Liver (tissue), 3 donors: ENCODE measurements at regions not wholly inside any gene's neighbourhood (a gene's known extent, or its start where the extent isn't known, plus 50 kb on each side); places are given as distances from the start of the nearest gene placed in this dataset.

ENCODE experiments used
- EGR1 ChIP-seq, 2 donors: IDR thresholded peaks; 2 replicates each; pipeline ENCODE4 v1.6.1; 2016 to 2018; ENCODE audit warnings: antibody characterized with exemption in 2 of 2, low read depth in 2 of 2
- FOXA1 ChIP-seq: IDR thresholded peaks from 2 replicates; pipeline ENCODE4 v1.6.1; 2016; ENCODE audit warnings: antibody characterized with exemption
- FOXA2 ChIP-seq: IDR thresholded peaks from 2 replicates; pipeline ENCODE4 v1.6.1; 2016; ENCODE audit warnings: antibody characterized with exemption
- GABPA ChIP-seq, 2 donors: IDR thresholded peaks in 1 of 2; conservative IDR thresholded peaks in 1 of 2; 2 replicates each; pipeline ENCODE4 v1.6.1; 2016; ENCODE audit warnings: antibody characterized with exemption in 2 of 2, mild to moderate bottlenecking in 1 of 2, moderate library complexity in 1 of 2
- JUND ChIP-seq, 2 donors: IDR thresholded peaks; 2 replicates each; pipeline ENCODE4 v1.6.1; 2016; ENCODE audit warnings: antibody characterized with exemption in 2 of 2
- MAX ChIP-seq: IDR thresholded peaks from 2 replicates; pipeline ENCODE4 v1.6.1; 2016; ENCODE audit warnings: antibody characterized with exemption
- RAD21 ChIP-seq, 2 donors: IDR thresholded peaks; 2 replicates each; pipeline ENCODE4 v1.6.1; 2016; ENCODE audit warnings: antibody characterized with exemption in 2 of 2, mild to moderate bottlenecking in 2 of 2
- TAF1 ChIP-seq: conservative IDR thresholded peaks from 2 replicates; pipeline ENCODE4 v1.6.1; 2016; ENCODE audit warnings: antibody characterized with exemption, mild to moderate bottlenecking
- YY1 ChIP-seq: IDR thresholded peaks from 2 replicates; pipeline ENCODE4 v1.6.1; 2016; ENCODE audit warnings: antibody characterized with exemption, mild to moderate bottlenecking
- TF ChIP-seq, protein P1 (sequence below): fragments of 150-350 bp; IDR thresholded peaks from 2 replicates; pipeline ENCODE4 v1.5.1; 2017; ENCODE audit warnings: improper control_type of control experiment, low read depth, low read length; ENCODE audit not compliant: missing input control
- TF ChIP-seq, protein P2 (sequence below): IDR thresholded peaks from 2 replicates; pipeline ENCODE4 v1.6.1; 2016; ENCODE audit warnings: antibody characterized with exemption, mild to moderate bottlenecking
- donor health status: healthy.
- donor health status: healthy.

DNA sequence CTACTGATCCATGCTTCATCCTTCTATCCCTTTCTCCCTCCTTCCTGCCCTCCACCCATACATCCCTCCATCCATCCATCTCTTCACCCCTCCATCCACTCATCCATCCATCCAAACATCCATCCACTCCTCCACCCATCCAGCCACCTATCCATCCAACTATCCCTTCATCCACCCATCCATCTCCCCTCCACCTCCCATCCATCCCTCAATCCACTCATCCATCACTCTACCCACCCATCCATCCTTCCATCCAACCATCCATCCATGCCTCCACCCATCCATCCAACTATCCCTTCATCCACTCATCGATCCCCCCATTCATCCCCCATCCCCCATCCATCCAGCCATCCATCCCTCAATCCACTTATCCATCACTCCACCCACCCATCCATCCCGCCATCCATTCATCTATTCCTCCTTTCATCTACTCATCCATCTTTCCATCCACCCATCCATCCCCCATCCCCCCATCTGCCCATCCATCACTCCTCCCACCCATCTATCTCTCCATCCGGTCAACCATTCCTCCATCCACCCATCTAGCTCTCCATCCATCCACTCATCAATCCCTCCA lies 132.4 kb upstream of the IQSEC1 start:
- TF ChIP-seq RAD21 (IDR thresholded peaks at IDR 0.05) (no peak), YY1 (no peak), TAF1 (no peak), FOXA2 (no peak), GABPA (IDR thresholded peaks at IDR 0.05 in 1 of 2, conservative IDR thresholded peaks at IDR 0.05 in 1 of 2) (no peak), MAX (no peak), FOXA1 (no peak), EGR1 (IDR thresholded peaks at IDR 0.05; ENCODE audit: low read depth in 2 of 2) (no peak), JUND (IDR thresholded peaks at IDR 0.05) (no peak)
- TF ChIP-seq, protein P1, sequence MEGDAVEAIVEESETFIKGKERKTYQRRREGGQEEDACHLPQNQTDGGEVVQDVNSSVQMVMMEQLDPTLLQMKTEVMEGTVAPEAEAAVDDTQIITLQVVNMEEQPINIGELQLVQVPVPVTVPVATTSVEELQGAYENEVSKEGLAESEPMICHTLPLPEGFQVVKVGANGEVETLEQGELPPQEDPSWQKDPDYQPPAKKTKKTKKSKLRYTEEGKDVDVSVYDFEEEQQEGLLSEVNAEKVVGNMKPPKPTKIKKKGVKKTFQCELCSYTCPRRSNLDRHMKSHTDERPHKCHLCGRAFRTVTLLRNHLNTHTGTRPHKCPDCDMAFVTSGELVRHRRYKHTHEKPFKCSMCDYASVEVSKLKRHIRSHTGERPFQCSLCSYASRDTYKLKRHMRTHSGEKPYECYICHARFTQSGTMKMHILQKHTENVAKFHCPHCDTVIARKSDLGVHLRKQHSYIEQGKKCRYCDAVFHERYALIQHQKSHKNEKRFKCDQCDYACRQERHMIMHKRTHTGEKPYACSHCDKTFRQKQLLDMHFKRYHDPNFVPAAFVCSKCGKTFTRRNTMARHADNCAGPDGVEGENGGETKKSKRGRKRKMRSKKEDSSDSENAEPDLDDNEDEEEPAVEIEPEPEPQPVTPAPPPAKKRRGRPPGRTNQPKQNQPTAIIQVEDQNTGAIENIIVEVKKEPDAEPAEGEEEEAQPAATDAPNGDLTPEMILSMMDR: no peak
- TF ChIP-seq, protein P2, sequence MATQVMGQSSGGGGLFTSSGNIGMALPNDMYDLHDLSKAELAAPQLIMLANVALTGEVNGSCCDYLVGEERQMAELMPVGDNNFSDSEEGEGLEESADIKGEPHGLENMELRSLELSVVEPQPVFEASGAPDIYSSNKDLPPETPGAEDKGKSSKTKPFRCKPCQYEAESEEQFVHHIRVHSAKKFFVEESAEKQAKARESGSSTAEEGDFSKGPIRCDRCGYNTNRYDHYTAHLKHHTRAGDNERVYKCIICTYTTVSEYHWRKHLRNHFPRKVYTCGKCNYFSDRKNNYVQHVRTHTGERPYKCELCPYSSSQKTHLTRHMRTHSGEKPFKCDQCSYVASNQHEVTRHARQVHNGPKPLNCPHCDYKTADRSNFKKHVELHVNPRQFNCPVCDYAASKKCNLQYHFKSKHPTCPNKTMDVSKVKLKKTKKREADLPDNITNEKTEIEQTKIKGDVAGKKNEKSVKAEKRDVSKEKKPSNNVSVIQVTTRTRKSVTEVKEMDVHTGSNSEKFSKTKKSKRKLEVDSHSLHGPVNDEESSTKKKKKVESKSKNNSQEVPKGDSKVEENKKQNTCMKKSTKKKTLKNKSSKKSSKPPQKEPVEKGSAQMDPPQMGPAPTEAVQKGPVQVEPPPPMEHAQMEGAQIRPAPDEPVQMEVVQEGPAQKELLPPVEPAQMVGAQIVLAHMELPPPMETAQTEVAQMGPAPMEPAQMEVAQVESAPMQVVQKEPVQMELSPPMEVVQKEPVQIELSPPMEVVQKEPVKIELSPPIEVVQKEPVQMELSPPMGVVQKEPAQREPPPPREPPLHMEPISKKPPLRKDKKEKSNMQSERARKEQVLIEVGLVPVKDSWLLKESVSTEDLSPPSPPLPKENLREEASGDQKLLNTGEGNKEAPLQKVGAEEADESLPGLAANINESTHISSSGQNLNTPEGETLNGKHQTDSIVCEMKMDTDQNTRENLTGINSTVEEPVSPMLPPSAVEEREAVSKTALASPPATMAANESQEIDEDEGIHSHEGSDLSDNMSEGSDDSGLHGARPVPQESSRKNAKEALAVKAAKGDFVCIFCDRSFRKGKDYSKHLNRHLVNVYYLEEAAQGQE: no peak
